ENCODE measurements at regions not wholly inside any gene's neighbourhood (a gene's known extent, or its start where the extent isn't known, plus 50 kb on each side); places are given as distances from the start of the nearest gene placed in this dataset.

DNA sequence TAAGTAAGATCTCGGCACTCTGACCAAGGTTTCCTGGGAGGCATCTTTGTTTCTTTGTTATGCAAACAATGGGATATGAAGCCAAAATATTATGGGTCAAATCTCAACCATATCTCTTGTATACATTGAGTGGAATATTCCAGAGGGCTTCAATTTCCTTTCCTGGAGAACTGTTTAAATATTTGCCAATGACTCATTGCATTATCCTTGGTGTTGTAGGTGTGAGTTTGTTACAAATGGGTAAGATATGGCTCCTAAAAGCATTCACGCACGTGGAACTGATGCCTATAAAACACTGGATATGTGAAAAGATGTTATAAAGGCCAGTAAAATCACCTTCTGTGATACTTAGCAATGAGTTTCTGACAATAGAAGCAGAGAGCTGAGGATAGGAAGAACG, 150.5 kb upstream of the WDR1 start:
- in situ Hi-C loops (cut with MboI) = no loop called here
- no peak for TF ChIP-seq SIN3A (IDR thresholded peaks at IDR 0.05; ENCODE audit: low read depth, low read length)
- TF ChIP-seq CHD1 (IDR thresholded peaks at IDR 0.05; ENCODE audit: low read depth, low read length) = no peak
- TF ChIP-seq, protein P1, sequence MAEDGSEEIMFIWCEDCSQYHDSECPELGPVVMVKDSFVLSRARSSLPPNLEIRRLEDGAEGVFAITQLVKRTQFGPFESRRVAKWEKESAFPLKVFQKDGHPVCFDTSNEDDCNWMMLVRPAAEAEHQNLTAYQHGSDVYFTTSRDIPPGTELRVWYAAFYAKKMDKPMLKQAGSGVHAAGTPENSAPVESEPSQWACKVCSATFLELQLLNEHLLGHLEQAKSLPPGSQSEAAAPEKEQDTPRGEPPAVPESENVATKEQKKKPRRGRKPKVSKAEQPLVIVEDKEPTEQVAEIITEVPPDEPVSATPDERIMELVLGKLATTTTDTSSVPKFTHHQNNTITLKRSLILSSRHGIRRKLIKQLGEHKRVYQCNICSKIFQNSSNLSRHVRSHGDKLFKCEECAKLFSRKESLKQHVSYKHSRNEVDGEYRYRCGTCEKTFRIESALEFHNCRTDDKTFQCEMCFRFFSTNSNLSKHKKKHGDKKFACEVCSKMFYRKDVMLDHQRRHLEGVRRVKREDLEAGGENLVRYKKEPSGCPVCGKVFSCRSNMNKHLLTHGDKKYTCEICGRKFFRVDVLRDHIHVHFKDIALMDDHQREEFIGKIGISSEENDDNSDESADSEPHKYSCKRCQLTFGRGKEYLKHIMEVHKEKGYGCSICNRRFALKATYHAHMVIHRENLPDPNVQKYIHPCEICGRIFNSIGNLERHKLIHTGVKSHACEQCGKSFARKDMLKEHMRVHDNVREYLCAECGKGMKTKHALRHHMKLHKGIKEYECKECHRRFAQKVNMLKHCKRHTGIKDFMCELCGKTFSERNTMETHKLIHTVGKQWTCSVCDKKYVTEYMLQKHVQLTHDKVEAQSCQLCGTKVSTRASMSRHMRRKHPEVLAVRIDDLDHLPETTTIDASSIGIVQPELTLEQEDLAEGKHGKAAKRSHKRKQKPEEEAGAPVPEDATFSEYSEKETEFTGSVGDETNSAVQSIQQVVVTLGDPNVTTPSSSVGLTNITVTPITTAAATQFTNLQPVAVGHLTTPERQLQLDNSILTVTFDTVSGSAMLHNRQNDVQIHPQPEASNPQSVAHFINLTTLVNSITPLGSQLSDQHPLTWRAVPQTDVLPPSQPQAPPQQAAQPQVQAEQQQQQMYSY (CRISPR knock-in tag; IDR thresholded peaks at IDR 0.05) = no peak
- no peak for TF ChIP-seq RBBP5 (conservative IDR thresholded peaks at IDR 0.05)
- TF ChIP-seq MYC (IDR thresholded peaks at IDR 0.05; ENCODE audit: insufficient read depth, insufficient read length, insufficient replicate concordance, low read length, severe bottlenecking) = no peak
- no peak for TF ChIP-seq SIX5 (IDR thresholded peaks at IDR 0.05; ENCODE audit: low read depth, low read length, severe bottlenecking)
- TF ChIP-seq DPF2 (IDR thresholded peaks at IDR 0.05) = no peak
- no peak for TF ChIP-seq PAX5 (IDR thresholded peaks at IDR 0.05; ENCODE audit: borderline replicate concordance, low read depth, low read length)
- TF ChIP-seq PML (IDR thresholded peaks at IDR 0.05; ENCODE audit: low read length) = no peak
- TF ChIP-seq SRF (IDR thresholded peaks at IDR 0.05; ENCODE audit: low read depth in 2 of 2, low read length in 2 of 2) = no peak
- TF ChIP-seq, protein P2, sequence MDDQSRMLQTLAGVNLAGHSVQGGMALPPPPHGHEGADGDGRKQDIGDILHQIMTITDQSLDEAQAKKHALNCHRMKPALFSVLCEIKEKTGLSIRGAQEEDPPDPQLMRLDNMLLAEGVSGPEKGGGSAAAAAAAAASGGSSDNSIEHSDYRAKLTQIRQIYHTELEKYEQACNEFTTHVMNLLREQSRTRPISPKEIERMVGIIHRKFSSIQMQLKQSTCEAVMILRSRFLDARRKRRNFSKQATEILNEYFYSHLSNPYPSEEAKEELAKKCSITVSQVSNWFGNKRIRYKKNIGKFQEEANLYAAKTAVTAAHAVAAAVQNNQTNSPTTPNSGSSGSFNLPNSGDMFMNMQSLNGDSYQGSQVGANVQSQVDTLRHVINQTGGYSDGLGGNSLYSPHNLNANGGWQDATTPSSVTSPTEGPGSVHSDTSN (IDR thresholded peaks at IDR 0.05; ENCODE audit: insufficient replicate concordance, low read depth, low read length) = no peak
- TF ChIP-seq, protein P3, sequence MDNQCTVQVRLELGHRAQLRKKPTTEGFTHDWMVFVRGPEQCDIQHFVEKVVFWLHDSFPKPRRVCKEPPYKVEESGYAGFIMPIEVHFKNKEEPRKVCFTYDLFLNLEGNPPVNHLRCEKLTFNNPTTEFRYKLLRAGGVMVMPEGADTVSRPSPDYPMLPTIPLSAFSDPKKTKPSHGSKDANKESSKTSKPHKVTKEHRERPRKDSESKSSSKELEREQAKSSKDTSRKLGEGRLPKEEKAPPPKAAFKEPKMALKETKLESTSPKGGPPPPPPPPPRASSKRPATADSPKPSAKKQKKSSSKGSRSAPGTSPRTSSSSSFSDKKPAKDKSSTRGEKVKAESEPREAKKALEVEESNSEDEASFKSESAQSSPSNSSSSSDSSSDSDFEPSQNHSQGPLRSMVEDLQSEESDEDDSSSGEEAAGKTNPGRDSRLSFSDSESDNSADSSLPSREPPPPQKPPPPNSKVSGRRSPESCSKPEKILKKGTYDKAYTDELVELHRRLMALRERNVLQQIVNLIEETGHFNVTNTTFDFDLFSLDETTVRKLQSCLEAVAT (IDR thresholded peaks at IDR 0.05) = no peak
- no peak for TF ChIP-seq CBX3 (IDR thresholded peaks at IDR 0.05; ENCODE audit: borderline replicate concordance, low read depth)
- TF ChIP-seq CREB1 (IDR thresholded peaks at IDR 0.05; ENCODE audit: low read depth) = no peak
- TF ChIP-seq SPI1 (IDR thresholded peaks at IDR 0.05; ENCODE audit: borderline replicate concordance, insufficient read depth, low read depth, low read length) = no peak
- no peak for TF ChIP-seq CEBPB (IDR thresholded peaks at IDR 0.05; ENCODE audit: borderline replicate concordance in 1 of 2, low read depth in 2 of 2, low read length in 2 of 2)
- no peak overlapping the region for H2AFZ ChIP-seq (ENCODE audit: control insufficient read depth, low read depth, low read length)
- no peak for ATAC-seq
- no peaks in the 10 kb centered on the region for H3K79me2 ChIP-seq (ENCODE audit: control insufficient read depth, insufficient read depth, low read length)
- no peak overlapping the region for H3K4me3 ChIP-seq
- BruUV-seq (replicated peaks) = no TSS peak
- SMC1A ChIA-PET (ENCODE audit: uncharacterized antibody, unreplicated experiment) = no interaction called here
- H3K36me3 ChIP-seq (ENCODE audit: control insufficient read depth in 2 of 2, insufficient read depth in 2 of 2, low read length in 1 of 2) = no peaks in the 10 kb centered on the region
- no peak overlapping the region for H3K27ac ChIP-seq (ENCODE audit: control insufficient read depth, insufficient read depth)
- FAIRE-seq = no peak
- H3K4me2 ChIP-seq (ENCODE audit: control insufficient read depth, insufficient read depth) = no peak overlapping the region
- RAD21 ChIA-PET (ENCODE audit: unreplicated experiment) = no interaction called here
- CTCF ChIA-PET = no interaction called here
- no peak overlapping the region for H3K9ac ChIP-seq (ENCODE audit: control insufficient read depth, insufficient read depth, low read length)
- intact Hi-C loops (cut with micrococcal nuclease; ENCODE audit: unreplicated experiment) = no loop called here
- POLR2A ChIA-PET = no interaction called here
- H3K9me3 ChIP-seq (replicated peaks; ENCODE audit: control insufficient read depth, insufficient read depth, low read length) = no peaks in the 10 kb centered on the region; the same call in 2 of the 3 replicates
- no peaks in the 10 kb centered on the region; a peak in 2 of 4 replicates for H3K27me3 ChIP-seq (replicated peaks in 1 of 2; ENCODE audit: control insufficient read depth in 2 of 2, insufficient read depth in 2 of 2, low read length in 1 of 2)
- WGBS (ENCODE audit: insufficient coverage, insufficient replicate concordance, low lambda C conversion rate, missing lambda C conversion rate) = 36% methylated on average over 4 of the region's 4 CpGs
- DNase-seq (ENCODE audit: low read depth, low spot score) = no peak
- no peaks in the 10 kb centered on the region for H3K4me1 ChIP-seq (ENCODE audit: control insufficient read depth, insufficient read depth, low read length)
- no peaks in the 10 kb centered on the region for H4K20me1 ChIP-seq (ENCODE audit: control insufficient read depth, insufficient read depth)
